GM23248 (cell line): ENCODE measurements at regions not wholly inside any gene's neighbourhood (a gene's known extent, or its start where the extent isn't known, plus 50 kb on each side); places are given as distances from the start of the nearest gene placed in this dataset.

ENCODE experiments used
- DNase-seq: peaks from one replicate; pipeline ENCODE4 v3.0.0-alpha.2; 2015
- H2AFZ ChIP-seq: fragments of 200-600 bp; sonication (generic); 2 replicates; pipeline ENCODE4 v1.6.1; 2016; ENCODE audit warnings: antibody characterized with exemption
- H3F3A ChIP-seq: fragments of 200-600 bp; sonication (generic); 2 replicates; pipeline ENCODE4 v1.6.1; 2016; ENCODE audit warnings: mild to moderate bottlenecking, antibody characterized with exemption, mixed run types; ENCODE audit not compliant: insufficient read depth
- H3K27ac ChIP-seq: fragments of 200-600 bp; sonication (generic); 2 replicates; pipeline ENCODE4 v1.5.1; 2016; ENCODE audit warnings: mild to moderate bottlenecking
- H3K27me3 ChIP-seq: fragments of 200-600 bp; sonication (generic); replicated peaks from 2 replicates; pipeline ENCODE4 v1.6.1; 2016; ENCODE audit warnings: mild to moderate bottlenecking; ENCODE audit not compliant: insufficient read depth
- H3K36me3 ChIP-seq: fragments of 200-600 bp; sonication (generic); 2 replicates; pipeline ENCODE4 v1.6.1; 2016; ENCODE audit warnings: low read depth, mild to moderate bottlenecking
- H3K4me1 ChIP-seq: fragments of 200-600 bp; sonication (generic); 2 replicates; pipeline ENCODE4 v1.6.1; 2016; ENCODE audit warnings: mild to moderate bottlenecking; ENCODE audit not compliant: insufficient read depth
- H3K4me2 ChIP-seq: fragments of 200-600 bp; sonication (generic); one replicate; pipeline ENCODE4 v1.6.1; 2016; ENCODE audit warnings: mild to moderate bottlenecking; ENCODE audit not compliant: unreplicated experiment
- H3K4me3 ChIP-seq: fragments of 200-600 bp; sonication (generic); 2 replicates; pipeline ENCODE4 v1.5.1; 2016; ENCODE audit warnings: mild to moderate bottlenecking
- H3K79me2 ChIP-seq: fragments of 200-600 bp; sonication (generic); 2 replicates; pipeline ENCODE4 v1.6.1; 2016; ENCODE audit warnings: mild to moderate bottlenecking; ENCODE audit not compliant: insufficient read depth
- H3K9ac ChIP-seq: fragments of 200-600 bp; sonication (generic); 2 replicates; pipeline ENCODE4 v1.6.1; 2016; ENCODE audit warnings: mild to moderate bottlenecking
- H3K9me2 ChIP-seq: fragments of 200-600 bp; sonication (generic); 2 replicates; pipeline ENCODE4 v1.6.1; 2016; ENCODE audit warnings: mixed run types, mild to moderate bottlenecking, moderate library complexity; ENCODE audit not compliant: insufficient read depth
- H3K9me3 ChIP-seq: fragments of 200-600 bp; sonication (generic); one replicate; pipeline ENCODE4 v1.6.1; 2017; ENCODE audit warnings: low read depth
- H4K20me1 ChIP-seq: fragments of 200-600 bp; sonication (generic); 2 replicates; pipeline ENCODE4 v1.6.0; 2016; ENCODE audit not compliant: insufficient read depth
- EZH2 ChIP-seq: fragments of 200-600 bp; sonication (generic); IDR thresholded peaks from 2 replicates; pipeline ENCODE4 v1.6.1; 2018; ENCODE audit warnings: antibody characterized with exemption, mild to moderate bottlenecking; ENCODE audit not compliant: insufficient read depth, poor library complexity, severe bottlenecking
- EZH2phosphoT487 ChIP-seq: fragments of 200-600 bp; sonication (generic); IDR thresholded peaks from 2 replicates; pipeline ENCODE4 v1.6.1; 2018; ENCODE audit warnings: antibody characterized with exemption, moderate library complexity, mild to moderate bottlenecking, low read depth; ENCODE audit not compliant: insufficient read depth
- WGBS, 2 experiments: methylation state at CpG; one replicate each; pipeline ENCODE4 v1.1.6; 2015 to 2017; ENCODE audit warnings: low lambda C conversion rate in 2 of 2, low coverage in 1 of 2; ENCODE audit errors: missing lambda C conversion rate in 2 of 2; 5-methylcytosine and 5-hydroxymethylcytosine counted together
- in situ Hi-C: fragments of 300-500 bp; cut with MboI; formaldehyde crosslinking; loops from 2 replicates; pipeline ENCODE4 v1.15.0; 2020

DNA sequence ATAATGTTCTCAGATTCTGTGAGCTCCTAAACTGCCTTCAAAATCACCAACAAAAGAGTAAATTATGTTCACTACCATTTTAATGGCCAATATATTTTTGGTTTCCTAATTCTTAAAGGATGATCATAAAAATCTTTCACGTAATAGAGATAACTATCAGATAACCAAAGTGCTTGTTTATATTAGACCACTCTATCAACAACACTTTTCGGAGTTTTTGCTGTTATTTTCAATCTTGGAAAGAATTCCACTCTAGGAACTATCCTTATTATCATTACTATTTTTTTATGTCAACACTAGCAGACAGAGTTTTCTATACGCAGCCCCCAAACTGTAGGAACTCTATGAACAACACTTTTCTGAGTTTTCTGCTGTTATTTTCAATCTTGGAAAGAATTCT lies 782.5 kb upstream of the ZEB2 start:
- TF ChIP-seq EZH2phosphoT487 (no peak), EZH2 (no peak)
- Histone ChIP-seq H4K20me1 (no peaks in the 10 kb centered on the region), H3K9ac (no peak overlapping the region), H3K9me2 (no peaks in the 10 kb centered on the region), H3K36me3 (no peaks in the 10 kb centered on the region), H3F3A (no peaks in the 10 kb centered on the region), H2AFZ (no peak overlapping the region), H3K4me1 (no peaks in the 10 kb centered on the region), H3K27me3 (no peaks in the 10 kb centered on the region), H3K27ac (no peak overlapping the region), H3K4me3 (no peak overlapping the region), H3K79me2 (no peaks in the 10 kb centered on the region), H3K9me3 (no peaks in the 10 kb centered on the region), H3K4me2 (no peak overlapping the region)
- no peak for DNase-seq
- in situ Hi-C loops = no loop called here
- 87 to 88% methylated on average over 3 of the region's 3 CpGs for WGBS, 2 experiments

DNA sequence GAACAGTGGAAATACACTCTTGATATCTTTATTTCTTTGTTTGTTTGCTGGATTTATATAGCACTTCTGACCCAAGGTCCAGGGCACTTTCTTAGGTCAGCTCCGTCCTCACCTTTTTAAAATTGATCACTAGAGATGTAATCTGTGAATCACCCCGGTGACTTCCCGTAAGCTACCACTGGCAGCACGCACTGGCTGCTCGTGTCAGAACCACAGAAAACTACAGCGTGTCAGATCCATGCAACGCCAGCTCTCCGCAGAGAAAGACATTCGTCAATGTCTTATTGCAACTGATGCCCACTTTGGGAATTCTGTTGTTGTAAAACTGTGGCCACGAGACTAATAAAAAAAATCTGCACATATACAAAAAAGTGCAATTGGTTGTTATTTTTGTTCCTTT lies 779.4 kb upstream of the ZEB2 start:
- TF ChIP-seq EZH2 (no peak), EZH2phosphoT487 (no peak)
- Histone ChIP-seq H4K20me1 (no peaks in the 10 kb centered on the region), H3K9me2 (no peaks in the 10 kb centered on the region), H3K27me3 (no peaks in the 10 kb centered on the region), H3K36me3 (no peaks in the 10 kb centered on the region), H2AFZ (no peak overlapping the region), H3K27ac (no peak overlapping the region), H3K79me2 (no peaks in the 10 kb centered on the region), H3K4me1 (no peaks in the 10 kb centered on the region), H3K9ac (no peak overlapping the region), H3K9me3 (no peaks in the 10 kb centered on the region), H3F3A (no peaks in the 10 kb centered on the region), H3K4me3 (no peak overlapping the region), H3K4me2 (no peak overlapping the region)
- DNase-seq = no peak
- in situ Hi-C loops = no loop called here
- WGBS, 2 experiments = 85 to 87% methylated on average over 10 of the region's 10 CpGs

DNA sequence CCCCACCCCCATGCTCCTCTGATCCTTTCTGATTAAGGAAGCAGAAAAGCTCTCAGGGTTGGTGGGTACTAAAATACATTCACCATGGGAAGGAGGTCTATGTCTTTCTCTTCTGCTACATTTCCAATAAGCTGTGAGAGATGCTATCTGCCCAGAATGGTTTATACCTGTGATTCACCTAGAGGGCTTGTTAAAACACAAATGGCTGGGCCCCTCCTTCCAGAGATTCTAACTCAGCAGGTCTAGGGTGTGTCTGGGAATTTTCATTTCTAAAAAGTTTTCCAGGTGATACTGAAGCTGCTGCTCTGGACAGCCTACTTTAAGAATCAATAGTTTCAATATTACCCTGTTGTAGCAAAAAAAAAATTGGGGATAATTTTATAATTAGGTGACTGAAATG lies 772.2 kb upstream of the ZEB2 start:
- Histone ChIP-seq H3K9me2 (no peaks in the 10 kb centered on the region), H3K9me3 (no peaks in the 10 kb centered on the region), H3K27me3 (no peaks in the 10 kb centered on the region), H2AFZ (no peak overlapping the region), H3K79me2 (no peaks in the 10 kb centered on the region), H3K4me3 (no peak overlapping the region), H3K27ac (no peak overlapping the region), H3K36me3 (no peaks in the 10 kb centered on the region), H4K20me1 (no peaks in the 10 kb centered on the region), H3K4me2 (no peak overlapping the region), H3K4me1 (no peaks in the 10 kb centered on the region), H3F3A (no peaks in the 10 kb centered on the region), H3K9ac (no peak overlapping the region)
- TF ChIP-seq EZH2phosphoT487 = no peak
- no peak for TF ChIP-seq EZH2
- in situ Hi-C loops = no loop called here
- no peak for DNase-seq

DNA sequence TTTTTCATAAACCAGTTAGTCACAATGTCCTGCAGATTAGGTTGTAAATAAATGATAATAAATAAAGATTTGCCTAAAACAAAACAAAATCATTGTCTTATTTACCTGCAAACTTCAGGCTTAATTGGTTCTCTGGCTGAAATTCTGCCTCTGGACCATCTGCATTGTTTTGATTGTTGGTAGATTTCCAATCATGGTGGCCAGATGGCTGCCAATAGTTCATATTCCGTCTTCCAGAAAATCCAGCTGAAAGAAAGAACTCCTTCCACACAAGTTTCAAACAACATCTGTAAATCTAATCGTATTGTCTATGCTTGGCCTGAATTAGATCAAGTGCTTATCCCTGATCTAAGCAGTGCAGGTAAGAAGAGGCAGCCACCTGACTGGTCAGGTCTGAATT lies 771.1 kb upstream of the ZEB2 start:
- 42 to 48% methylated on average over 2 of the region's 2 CpGs for WGBS, 2 experiments
- no peaks in the 10 kb centered on the region for H4K20me1 ChIP-seq

DNA sequence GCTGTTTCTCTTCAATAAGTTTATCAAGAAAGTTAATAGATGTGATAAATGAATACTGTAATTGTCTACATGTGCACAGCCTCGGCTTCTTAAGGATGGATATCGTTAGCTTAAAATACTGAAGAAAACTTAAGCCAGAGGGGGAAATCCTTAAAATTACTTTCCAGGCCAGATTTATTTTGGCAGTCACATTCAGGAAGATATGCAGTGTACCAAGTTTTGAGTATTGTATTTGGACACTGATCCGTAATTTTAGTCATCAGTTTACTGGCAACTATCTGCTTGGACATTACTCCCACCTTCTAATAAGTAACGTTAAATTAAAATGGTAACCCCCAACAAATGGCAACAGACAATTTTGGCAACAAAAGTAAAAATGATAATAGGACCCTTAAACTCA lies 770.0 kb upstream of the ZEB2 start:
- Histone ChIP-seq H3K36me3 (no peaks in the 10 kb centered on the region), H4K20me1 (no peaks in the 10 kb centered on the region), H3K9me3 (no peaks in the 10 kb centered on the region), H3K4me1 (peaks cover under 1% of the 10 kb centered on the region; the same call in 1 of the 2 replicates), H3K79me2 (no peaks in the 10 kb centered on the region), H3K27me3 (no peaks in the 10 kb centered on the region), H3K9me2 (no peaks in the 10 kb centered on the region), H3K4me3 (no peak overlapping the region), H2AFZ (no peak overlapping the region), H3K4me2 (no peak overlapping the region), H3K27ac (no peak overlapping the region), H3F3A (no peaks in the 10 kb centered on the region), H3K9ac (no peak overlapping the region)
- no peak for DNase-seq
- WGBS, 2 experiments = 33 to 39% methylated on average over 4 of the region's 4 CpGs
- in situ Hi-C loops = no loop called here
- no peak for TF ChIP-seq EZH2phosphoT487
- TF ChIP-seq EZH2 = no peak

More for the DNA sequence above, 771.1 kb upstream of the ZEB2 start:
- Histone ChIP-seq H3K36me3 (no peaks in the 10 kb centered on the region), H3K27ac (no peak overlapping the region), H3K4me1 (no peaks in the 10 kb centered on the region), H3K9me3 (no peaks in the 10 kb centered on the region), H2AFZ (no peak overlapping the region), H3K79me2 (no peaks in the 10 kb centered on the region), H3K9me2 (no peaks in the 10 kb centered on the region), H3K9ac (no peak overlapping the region), H3F3A (no peaks in the 10 kb centered on the region), H3K4me3 (no peak overlapping the region), H3K4me2 (no peak overlapping the region), H3K27me3 (no peaks in the 10 kb centered on the region)
- DNase-seq = no peak
- TF ChIP-seq EZH2 (no peak), EZH2phosphoT487 (no peak)
- in situ Hi-C loops = no loop called here
